ENCODE measurements at regions not wholly inside any gene's neighbourhood (a gene's known extent, or its start where the extent isn't known, plus 50 kb on each side); places are given as distances from the start of the nearest gene placed in this dataset.

GRCh38 chr1:82589588-82589987 is 788.9 kb downstream of the ADGRL2 start:
- Histone ChIP-seq H3K4me3 (no peak overlapping the region), H3K9me3 (no peaks in the 10 kb centered on the region), H3K27me3 (no peaks in the 10 kb centered on the region), H3K36me3 (no peaks in the 10 kb centered on the region), H3K27ac (no peak overlapping the region), H3K4me1 (no peaks in the 10 kb centered on the region)
- TF ChIP-seq POLR2A (IDR thresholded peaks at IDR 0.05) (no peak), CTCF (IDR thresholded peaks at IDR 0.05) (no peak)
- DNase-seq, result no peak

- Histone ChIP-seq H3K4me1 (no peaks in the 10 kb centered on the region), H3K9me3 (no peaks in the 10 kb centered on the region), H3K27me3 (no peaks in the 10 kb centered on the region), H3K27ac (no peak overlapping the region), H3K4me3 (no peak overlapping the region), H3K36me3 (no peaks in the 10 kb centered on the region)
- no peak for DNase-seq
- TF ChIP-seq CTCF (IDR thresholded peaks at IDR 0.05) (no peak), POLR2A (IDR thresholded peaks at IDR 0.05) (no peak)
Observed at GRCh38 chr1:82587371-82587770, 786.6 kb downstream of the ADGRL2 start.

GRCh38 chr1:82586473-82586872 is 785.7 kb downstream of the ADGRL2 start:
- no peaks in the 10 kb centered on the region for H3K9me3 ChIP-seq
- H3K27me3 ChIP-seq, result no peaks in the 10 kb centered on the region
- H3K27ac ChIP-seq, result no peak overlapping the region
- TF ChIP-seq CTCF (IDR thresholded peaks at IDR 0.05), result no peak
- TF ChIP-seq POLR2A (IDR thresholded peaks at IDR 0.05), result no peak
- H3K4me3 ChIP-seq, result no peak overlapping the region
- no peak for DNase-seq
- H3K4me1 ChIP-seq, result no peaks in the 10 kb centered on the region
- no peaks in the 10 kb centered on the region for H3K36me3 ChIP-seq

- Histone ChIP-seq H3K4me3 (no peak overlapping the region), H3K9me3 (no peaks in the 10 kb centered on the region), H3K36me3 (no peaks in the 10 kb centered on the region), H3K4me1 (no peaks in the 10 kb centered on the region), H3K27me3 (no peaks in the 10 kb centered on the region), H3K27ac (no peak overlapping the region)
- no peak for DNase-seq
- TF ChIP-seq POLR2A (IDR thresholded peaks at IDR 0.05) (no peak), CTCF (IDR thresholded peaks at IDR 0.05) (no peak)
Observed at GRCh38 chr1:82582347-82582746, 781.6 kb downstream of the ADGRL2 start.

GRCh38 chr1:82578086-82578726 is 777.5 kb downstream of the ADGRL2 start:
- H3K9me3 ChIP-seq, result no peaks in the 10 kb centered on the region
- H3K27me3 ChIP-seq, result no peaks in the 10 kb centered on the region
- H3K36me3 ChIP-seq, result no peaks in the 10 kb centered on the region
- H3K4me1 ChIP-seq, result no peaks in the 10 kb centered on the region
- no peak for TF ChIP-seq CTCF (IDR thresholded peaks at IDR 0.05)
- TF ChIP-seq POLR2A (IDR thresholded peaks at IDR 0.05), result no peak
- no peak overlapping the region for H3K4me3 ChIP-seq
- no peak for DNase-seq
- H3K27ac ChIP-seq, result no peak overlapping the region

- H3K4me1 ChIP-seq, result no peaks in the 10 kb centered on the region
- no peaks in the 10 kb centered on the region for H3K9me3 ChIP-seq
- no peaks in the 10 kb centered on the region for H3K36me3 ChIP-seq
- no peak for TF ChIP-seq CTCF (IDR thresholded peaks at IDR 0.05)
- H3K27ac ChIP-seq, result no peak overlapping the region
- H3K27me3 ChIP-seq, result no peaks in the 10 kb centered on the region
- no peak overlapping the region for H3K4me3 ChIP-seq
- DNase-seq, result no peak
Observed at GRCh38 chr1:82567348-82567747, 766.6 kb downstream of the ADGRL2 start.

Data from Peyer's patch (tissue), 4 donors.